ENCODE measurements at regions not wholly inside any gene's neighbourhood (a gene's known extent, or its start where the extent isn't known, plus 50 kb on each side); places are given as distances from the start of the nearest gene placed in this dataset.

DNA sequence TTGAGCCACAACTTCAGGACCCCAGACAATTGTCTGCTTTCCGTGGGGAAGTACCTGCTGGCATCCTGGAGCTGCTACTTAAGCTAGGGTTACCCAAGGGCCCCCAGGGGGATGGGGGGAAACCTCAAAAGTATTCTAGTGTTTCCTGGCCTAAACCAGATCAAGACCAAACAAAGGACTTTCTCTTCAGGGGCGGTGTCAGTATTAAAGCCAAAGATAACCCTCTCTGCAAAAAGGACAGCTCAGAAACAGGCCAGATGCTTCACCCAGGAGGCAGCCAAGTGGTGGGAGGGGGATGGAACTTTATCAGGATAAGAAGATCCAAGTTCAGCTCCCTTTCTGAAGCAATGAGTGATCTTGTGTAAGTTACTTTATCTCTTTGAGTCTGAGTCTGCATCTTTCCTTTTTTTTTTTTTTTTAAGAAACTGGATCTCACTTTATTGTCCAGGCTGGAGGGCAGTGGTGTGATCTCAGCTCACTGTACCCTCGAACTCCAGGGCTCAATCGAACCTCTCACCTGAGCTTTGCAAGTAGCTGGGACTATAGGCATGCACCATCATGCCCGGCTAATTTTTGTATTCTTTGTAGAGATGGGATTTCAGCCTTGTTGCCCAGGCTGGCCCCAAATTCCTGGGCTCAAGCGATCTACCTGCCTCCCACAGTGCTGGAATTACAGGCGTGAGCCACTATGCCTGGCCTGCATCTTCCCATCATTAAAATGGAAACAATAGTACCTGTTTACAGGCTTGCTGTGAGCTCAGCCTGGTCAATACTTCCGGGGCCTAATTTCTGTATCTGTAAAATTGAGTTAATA lies 151.8 kb upstream of the PTPRM start:
- no peak overlapping the region for H3K4me3 ChIP-seq (ENCODE audit: low read depth, low read length)
- H3K9me3 ChIP-seq (ENCODE audit: control insufficient read depth, low read length) = no peaks in the 10 kb centered on the region

DNA sequence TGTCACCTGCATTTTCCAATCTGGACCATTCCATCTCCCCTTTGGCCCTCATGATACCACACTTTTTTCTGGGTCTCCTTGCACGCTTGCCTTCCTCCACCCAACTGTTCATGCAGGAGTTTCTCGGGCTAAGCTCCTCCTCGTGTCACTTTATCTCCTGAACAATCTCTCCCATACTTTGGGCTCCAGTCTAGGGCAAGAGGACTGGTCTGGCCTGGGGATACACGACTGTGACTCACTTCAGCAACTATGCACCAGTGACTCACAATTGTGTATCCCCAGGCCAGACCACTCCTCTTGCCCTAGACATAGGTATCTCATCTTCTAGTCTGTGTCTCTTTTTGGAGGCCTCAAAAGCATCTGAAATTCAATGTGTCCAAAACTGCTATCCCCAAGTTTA lies 149.4 kb upstream of the PTPRM start:
- Histone ChIP-seq H2AFZ (no peak overlapping the region), H3K4me3 (ENCODE audit: low read depth, low read length) (no peak overlapping the region), H3K79me2 (no peaks in the 10 kb centered on the region), H3K27me3 (ENCODE audit: control insufficient read depth, insufficient read depth, low read length) (no peaks in the 10 kb centered on the region), H3K4me1 (no peaks in the 10 kb centered on the region), H3K4me2 (ENCODE audit: low read length) (no peak overlapping the region), H3K9ac (no peak overlapping the region), H3K36me3 (ENCODE audit: control insufficient read depth, insufficient read depth, low read length) (no peaks in the 10 kb centered on the region), H3K27ac (no peak overlapping the region), H3K9me3 (ENCODE audit: control insufficient read depth, low read length) (no peaks in the 10 kb centered on the region)
- TF ChIP-seq, protein P1, sequence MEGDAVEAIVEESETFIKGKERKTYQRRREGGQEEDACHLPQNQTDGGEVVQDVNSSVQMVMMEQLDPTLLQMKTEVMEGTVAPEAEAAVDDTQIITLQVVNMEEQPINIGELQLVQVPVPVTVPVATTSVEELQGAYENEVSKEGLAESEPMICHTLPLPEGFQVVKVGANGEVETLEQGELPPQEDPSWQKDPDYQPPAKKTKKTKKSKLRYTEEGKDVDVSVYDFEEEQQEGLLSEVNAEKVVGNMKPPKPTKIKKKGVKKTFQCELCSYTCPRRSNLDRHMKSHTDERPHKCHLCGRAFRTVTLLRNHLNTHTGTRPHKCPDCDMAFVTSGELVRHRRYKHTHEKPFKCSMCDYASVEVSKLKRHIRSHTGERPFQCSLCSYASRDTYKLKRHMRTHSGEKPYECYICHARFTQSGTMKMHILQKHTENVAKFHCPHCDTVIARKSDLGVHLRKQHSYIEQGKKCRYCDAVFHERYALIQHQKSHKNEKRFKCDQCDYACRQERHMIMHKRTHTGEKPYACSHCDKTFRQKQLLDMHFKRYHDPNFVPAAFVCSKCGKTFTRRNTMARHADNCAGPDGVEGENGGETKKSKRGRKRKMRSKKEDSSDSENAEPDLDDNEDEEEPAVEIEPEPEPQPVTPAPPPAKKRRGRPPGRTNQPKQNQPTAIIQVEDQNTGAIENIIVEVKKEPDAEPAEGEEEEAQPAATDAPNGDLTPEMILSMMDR (IDR thresholded peaks at IDR 0.05) = no peak

More for the DNA sequence above, 151.8 kb upstream of the PTPRM start:
- Histone ChIP-seq H3K79me2 (no peaks in the 10 kb centered on the region), H3K4me2 (ENCODE audit: low read length) (no peak overlapping the region), H2AFZ (no peak overlapping the region), H3K36me3 (ENCODE audit: control insufficient read depth, insufficient read depth, low read length) (no peaks in the 10 kb centered on the region), H3K27ac (no peak overlapping the region), H3K4me1 (no peaks in the 10 kb centered on the region), H3K9ac (no peak overlapping the region), H3K27me3 (ENCODE audit: control insufficient read depth, insufficient read depth, low read length) (no peaks in the 10 kb centered on the region)
- TF ChIP-seq, protein P1 (IDR thresholded peaks at IDR 0.05) = no peak

DNA sequence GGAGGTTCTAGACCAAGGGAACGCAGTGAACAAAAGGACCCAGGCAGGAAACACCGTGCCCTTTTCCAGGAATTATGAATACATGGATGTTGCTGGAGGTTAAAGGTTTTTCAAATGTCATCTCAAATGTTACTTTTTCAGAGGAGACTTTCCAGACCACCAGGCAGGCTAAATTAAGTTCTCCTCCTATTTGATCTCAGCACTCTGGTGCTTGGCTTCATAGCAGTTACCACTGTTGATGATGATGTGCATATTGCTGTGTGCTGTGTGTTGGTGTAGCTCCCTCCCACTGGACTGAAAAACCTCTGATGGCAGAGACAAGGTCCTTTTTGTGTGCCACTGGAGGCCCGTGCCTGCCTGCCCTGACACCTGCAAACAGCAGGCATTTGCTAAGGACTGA lies 137.3 kb upstream of the PTPRM start:
- no peak overlapping the region for H2AFZ ChIP-seq
- H3K79me2 ChIP-seq = no peaks in the 10 kb centered on the region
- no peaks in the 10 kb centered on the region for H3K36me3 ChIP-seq (ENCODE audit: control insufficient read depth, insufficient read depth, low read length)
- no peaks in the 10 kb centered on the region for H3K9me3 ChIP-seq (ENCODE audit: control insufficient read depth, low read length)
- no peak overlapping the region for H3K27ac ChIP-seq
- no peak overlapping the region for H3K4me2 ChIP-seq (ENCODE audit: low read length)
- TF ChIP-seq, protein P1 (IDR thresholded peaks at IDR 0.05) = no peak
- no peaks in the 10 kb centered on the region for H3K4me1 ChIP-seq
- H3K27me3 ChIP-seq (ENCODE audit: control insufficient read depth, insufficient read depth, low read length) = no peaks in the 10 kb centered on the region
- no peak overlapping the region for H3K4me3 ChIP-seq (ENCODE audit: low read depth, low read length)
- no peak overlapping the region for H3K9ac ChIP-seq

DNA sequence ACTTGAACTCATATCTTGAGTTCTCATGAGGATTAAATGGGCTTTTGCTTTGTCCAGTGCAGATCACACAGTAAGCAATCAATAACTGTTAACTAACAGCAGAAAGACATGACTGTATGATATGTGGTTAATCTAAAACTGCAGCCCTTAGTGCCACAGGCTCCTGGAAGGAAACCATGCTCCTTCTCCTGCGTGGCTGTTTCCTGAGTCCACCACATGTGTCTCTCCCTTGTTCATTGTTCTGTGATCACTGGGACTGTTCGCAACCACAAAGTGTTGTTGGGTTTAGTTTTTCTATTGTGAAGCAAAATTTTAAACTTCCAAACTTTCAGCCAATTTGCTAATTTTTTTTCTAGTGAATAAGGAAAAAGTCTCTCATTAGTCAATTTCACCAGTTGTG lies 130.9 kb upstream of the PTPRM start:
- Histone ChIP-seq H3K4me3 (ENCODE audit: low read depth, low read length) (no peak overlapping the region), H2AFZ (no peak overlapping the region), H3K27me3 (ENCODE audit: control insufficient read depth, insufficient read depth, low read length) (no peaks in the 10 kb centered on the region), H3K9me3 (ENCODE audit: control insufficient read depth, low read length) (no peaks in the 10 kb centered on the region), H3K9ac (no peak overlapping the region), H3K79me2 (no peaks in the 10 kb centered on the region), H3K4me1 (no peaks in the 10 kb centered on the region), H3K36me3 (ENCODE audit: control insufficient read depth, insufficient read depth, low read length) (no peaks in the 10 kb centered on the region), H3K27ac (no peak overlapping the region), H3K4me2 (ENCODE audit: low read length) (no peak overlapping the region)
- TF ChIP-seq, protein P1 (IDR thresholded peaks at IDR 0.05) = no peak

DNA sequence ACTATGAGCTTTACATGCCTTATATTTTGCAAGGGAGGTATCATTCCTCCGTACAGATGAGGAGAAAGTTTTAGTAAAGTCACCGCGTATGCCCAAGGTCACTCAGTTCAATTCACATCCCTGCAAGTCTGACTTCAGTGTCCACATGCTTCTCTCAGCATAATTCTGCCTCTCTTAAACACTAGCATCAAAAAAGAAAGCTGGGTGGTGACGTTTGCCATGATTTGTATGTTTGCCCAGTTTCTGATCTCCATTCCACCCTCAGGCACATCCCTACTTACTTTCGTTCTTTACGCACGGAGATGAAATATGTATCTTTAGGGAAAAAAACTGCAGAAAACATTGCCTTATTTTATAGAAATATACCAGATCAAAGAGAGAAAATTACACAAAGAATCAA lies 129.2 kb upstream of the PTPRM start:
- Histone ChIP-seq H3K4me1 (no peaks in the 10 kb centered on the region), H3K4me3 (ENCODE audit: low read depth, low read length) (no peak overlapping the region), H3K36me3 (ENCODE audit: control insufficient read depth, insufficient read depth, low read length) (no peaks in the 10 kb centered on the region), H3K4me2 (ENCODE audit: low read length) (no peak overlapping the region), H3K27ac (no peak overlapping the region), H3K79me2 (no peaks in the 10 kb centered on the region), H3K9ac (no peak overlapping the region), H3K9me3 (ENCODE audit: control insufficient read depth, low read length) (no peaks in the 10 kb centered on the region), H3K27me3 (ENCODE audit: control insufficient read depth, insufficient read depth, low read length) (no peaks in the 10 kb centered on the region), H2AFZ (no peak overlapping the region)
- TF ChIP-seq, protein P1 (IDR thresholded peaks at IDR 0.05) = no peak

All from parathyroid adenoma (tissue), 2 donors.